ENCODE measurements at regions not wholly inside any gene's neighbourhood (a gene's known extent, or its start where the extent isn't known, plus 50 kb on each side); places are given as distances from the start of the nearest gene placed in this dataset.

GRCh38 chr3:194984622-194985021 is 286.3 kb downstream of the XXYLT1 start:
- H3K27me3 Mint-ChIP-seq (ENCODE audit: insufficient read depth): peaks cover 11% of the 10 kb centered on the region
- intact Hi-C loops (cut with micrococcal nuclease): no loop called here
- H3K36me3 Mint-ChIP-seq (ENCODE audit: low read depth): no peaks in the 10 kb centered on the region
- no peaks in the 10 kb centered on the region for H3K4me1 Mint-ChIP-seq (ENCODE audit: low read depth)
- no peak overlapping the region for H3K4me3 Mint-ChIP-seq
- no peak overlapping the region for H3K27ac Mint-ChIP-seq
- no peaks in the 10 kb centered on the region for H3K9me3 Mint-ChIP-seq
- no peak for DNase-seq (ENCODE audit: low spot score)

- intact Hi-C loops (cut with micrococcal nuclease): no loop called here
- Mint-ChIP-seq H3K27me3 (ENCODE audit: insufficient read depth) (peaks cover 11% of the 10 kb centered on the region), H3K4me1 (ENCODE audit: low read depth) (no peaks in the 10 kb centered on the region), H3K9me3 (no peaks in the 10 kb centered on the region), H3K36me3 (ENCODE audit: low read depth) (no peaks in the 10 kb centered on the region), H3K4me3 (no peak overlapping the region), H3K27ac (no peak overlapping the region)
- no peak for DNase-seq (ENCODE audit: low spot score)
Observed at GRCh38 chr3:194985031-194985578, 285.9 kb downstream of the XXYLT1 start.

GRCh38 chr3:194986208-194987043 is 284.5 kb downstream of the XXYLT1 start:
- H3K36me3 Mint-ChIP-seq (ENCODE audit: low read depth): no peaks in the 10 kb centered on the region
- H3K4me3 Mint-ChIP-seq: no peak overlapping the region
- H3K27ac Mint-ChIP-seq: no peak overlapping the region
- no peaks in the 10 kb centered on the region for H3K4me1 Mint-ChIP-seq (ENCODE audit: low read depth)
- intact Hi-C loops (cut with micrococcal nuclease): no loop called here
- DNase-seq (ENCODE audit: low spot score): no peak
- no peaks in the 10 kb centered on the region for H3K9me3 Mint-ChIP-seq
- peaks cover 11% of the 10 kb centered on the region for H3K27me3 Mint-ChIP-seq (ENCODE audit: insufficient read depth)

GRCh38 chr3:194987571-194988494 is 283.1 kb downstream of the XXYLT1 start:
- peaks cover 7% of the 10 kb centered on the region for H3K27me3 Mint-ChIP-seq (ENCODE audit: insufficient read depth)
- intact Hi-C loops (cut with micrococcal nuclease): no loop called here
- no peaks in the 10 kb centered on the region for H3K36me3 Mint-ChIP-seq (ENCODE audit: low read depth)
- DNase-seq (ENCODE audit: low spot score): no peak
- H3K4me1 Mint-ChIP-seq (ENCODE audit: low read depth): no peaks in the 10 kb centered on the region
- H3K4me3 Mint-ChIP-seq: no peak overlapping the region
- no peaks in the 10 kb centered on the region for H3K9me3 Mint-ChIP-seq
- no peak overlapping the region for H3K27ac Mint-ChIP-seq

GRCh38 chr3:194988495-194989165 is 282.3 kb downstream of the XXYLT1 start:
- intact Hi-C loops (cut with micrococcal nuclease): no loop called here

GRCh38 chr3:194989241-194989640 is 281.7 kb downstream of the XXYLT1 start:
- no peak overlapping the region for H3K4me3 Mint-ChIP-seq
- H3K27me3 Mint-ChIP-seq (ENCODE audit: insufficient read depth): peaks cover 4% of the 10 kb centered on the region
- H3K4me1 Mint-ChIP-seq (ENCODE audit: low read depth): no peaks in the 10 kb centered on the region
- no peaks in the 10 kb centered on the region for H3K36me3 Mint-ChIP-seq (ENCODE audit: low read depth)
- H3K27ac Mint-ChIP-seq: no peak overlapping the region
- H3K9me3 Mint-ChIP-seq: no peaks in the 10 kb centered on the region
- DNase-seq (ENCODE audit: low spot score): no peak
- intact Hi-C loops (cut with micrococcal nuclease): no loop called here

More at GRCh38 chr3:194988495-194989165, 282.3 kb downstream of the XXYLT1 start:
- Mint-ChIP-seq H3K36me3 (ENCODE audit: low read depth) (no peaks in the 10 kb centered on the region), H3K27me3 (ENCODE audit: insufficient read depth) (peaks cover 6% of the 10 kb centered on the region), H3K4me3 (no peak overlapping the region), H3K27ac (no peak overlapping the region), H3K9me3 (no peaks in the 10 kb centered on the region), H3K4me1 (ENCODE audit: low read depth) (no peaks in the 10 kb centered on the region)
- no peak for DNase-seq (ENCODE audit: low spot score)

GRCh38 chr3:194990454-194991337 is 280.3 kb downstream of the XXYLT1 start:
- Mint-ChIP-seq H3K36me3 (ENCODE audit: low read depth) (no peaks in the 10 kb centered on the region), H3K27me3 (ENCODE audit: insufficient read depth) (peaks cover 3% of the 10 kb centered on the region), H3K9me3 (no peaks in the 10 kb centered on the region), H3K27ac (no peak overlapping the region), H3K4me3 (no peak overlapping the region), H3K4me1 (ENCODE audit: low read depth) (no peaks in the 10 kb centered on the region)
- intact Hi-C loops (cut with micrococcal nuclease): no loop called here
- DNase-seq (ENCODE audit: low spot score): no peak

- Mint-ChIP-seq H3K9me3 (no peaks in the 10 kb centered on the region), H3K36me3 (ENCODE audit: low read depth) (no peaks in the 10 kb centered on the region), H3K4me3 (no peak overlapping the region), H3K27ac (no peak overlapping the region), H3K4me1 (ENCODE audit: low read depth) (no peaks in the 10 kb centered on the region), H3K27me3 (ENCODE audit: insufficient read depth) (peaks cover 3% of the 10 kb centered on the region)
- no peak for DNase-seq (ENCODE audit: low spot score)
- intact Hi-C loops (cut with micrococcal nuclease): no loop called here
Observed at GRCh38 chr3:194991338-194991654, 279.7 kb downstream of the XXYLT1 start.

GRCh38 chr3:194993896-194994295 is 277.1 kb downstream of the XXYLT1 start:
- DNase-seq (ENCODE audit: low spot score): no peak
- H3K4me3 Mint-ChIP-seq: no peak overlapping the region
- H3K27me3 Mint-ChIP-seq (ENCODE audit: insufficient read depth): peaks cover 3% of the 10 kb centered on the region
- H3K4me1 Mint-ChIP-seq (ENCODE audit: low read depth): no peaks in the 10 kb centered on the region
- intact Hi-C loops (cut with micrococcal nuclease): no loop called here
- no peaks in the 10 kb centered on the region for H3K36me3 Mint-ChIP-seq (ENCODE audit: low read depth)
- no peaks in the 10 kb centered on the region for H3K9me3 Mint-ChIP-seq
- H3K27ac Mint-ChIP-seq: no peak overlapping the region

GRCh38 chr3:194994551-194994981 is 276.4 kb downstream of the XXYLT1 start:
- H3K36me3 Mint-ChIP-seq (ENCODE audit: low read depth): no peaks in the 10 kb centered on the region
- no peak overlapping the region for H3K4me3 Mint-ChIP-seq
- no peaks in the 10 kb centered on the region for H3K4me1 Mint-ChIP-seq (ENCODE audit: low read depth)
- H3K27ac Mint-ChIP-seq: no peak overlapping the region
- H3K27me3 Mint-ChIP-seq (ENCODE audit: insufficient read depth): no peaks in the 10 kb centered on the region
- H3K9me3 Mint-ChIP-seq: no peaks in the 10 kb centered on the region
- intact Hi-C loops (cut with micrococcal nuclease): no loop called here
- DNase-seq (ENCODE audit: low spot score): no peak

GRCh38 chr3:194995334-194995733 is 275.6 kb downstream of the XXYLT1 start:
- intact Hi-C loops (cut with micrococcal nuclease): no loop called here
- H3K4me3 Mint-ChIP-seq: no peak overlapping the region
- peaks cover 6% of the 10 kb centered on the region for H3K27me3 Mint-ChIP-seq (ENCODE audit: insufficient read depth)
- H3K27ac Mint-ChIP-seq: no peak overlapping the region
- no peaks in the 10 kb centered on the region for H3K4me1 Mint-ChIP-seq (ENCODE audit: low read depth)
- no peaks in the 10 kb centered on the region for H3K9me3 Mint-ChIP-seq
- no peaks in the 10 kb centered on the region for H3K36me3 Mint-ChIP-seq (ENCODE audit: low read depth)
- no peak for DNase-seq (ENCODE audit: low spot score)

- intact Hi-C loops (cut with micrococcal nuclease): no loop called here
- no peak overlapping the region for H3K4me3 Mint-ChIP-seq
- H3K27me3 Mint-ChIP-seq (ENCODE audit: insufficient read depth): peaks cover 6% of the 10 kb centered on the region
- no peak for DNase-seq (ENCODE audit: low spot score)
- no peaks in the 10 kb centered on the region for H3K9me3 Mint-ChIP-seq
- H3K27ac Mint-ChIP-seq: no peak overlapping the region
- H3K4me1 Mint-ChIP-seq (ENCODE audit: low read depth): no peaks in the 10 kb centered on the region
- H3K36me3 Mint-ChIP-seq (ENCODE audit: low read depth): no peaks in the 10 kb centered on the region
Observed at GRCh38 chr3:194995922-194996321, 275.0 kb downstream of the XXYLT1 start.
